ENCODE measurements at regions not wholly inside any gene's neighbourhood (a gene's known extent, or its start where the extent isn't known, plus 50 kb on each side); places are given as distances from the start of the nearest gene placed in this dataset.

DNA sequence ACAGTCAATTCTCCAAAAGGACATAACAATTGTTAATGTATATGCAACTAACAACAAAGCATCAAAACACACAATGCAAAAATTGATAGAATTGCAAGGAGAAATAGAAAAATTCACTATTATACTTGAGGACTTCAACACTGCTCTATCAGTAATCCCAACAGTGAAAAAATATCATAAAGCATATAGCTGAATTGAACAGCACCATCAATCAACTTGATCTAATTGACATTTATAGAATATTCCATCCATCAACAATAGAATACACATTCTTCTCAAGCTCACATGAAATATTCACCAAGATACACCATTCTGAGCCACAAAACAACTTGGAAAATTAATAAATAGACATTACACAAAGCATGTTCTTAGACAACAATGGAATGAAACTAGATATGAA lies 60.1 kb upstream of the ASXL3 start:
- DNase-seq, result no peak

DNA sequence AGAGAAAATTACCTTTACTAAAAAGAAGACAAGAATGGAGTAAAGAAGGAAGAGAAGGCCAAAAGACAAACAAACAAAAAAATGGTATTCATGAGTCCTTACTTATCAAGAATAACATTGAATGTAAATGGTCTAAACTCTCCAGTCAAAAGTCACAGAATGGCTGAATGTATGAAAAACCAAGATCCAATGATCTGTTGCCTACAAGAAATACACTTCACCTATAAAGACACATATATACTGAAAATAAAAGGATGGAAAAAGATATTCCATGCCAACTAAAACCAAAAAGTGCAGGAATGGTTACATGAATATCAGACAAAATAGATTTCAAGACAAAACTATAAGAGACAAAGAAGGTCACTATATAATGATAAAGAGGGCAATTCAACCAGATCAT lies 65.0 kb upstream of the ASXL3 start:
- DNase-seq, result no peak

DNA sequence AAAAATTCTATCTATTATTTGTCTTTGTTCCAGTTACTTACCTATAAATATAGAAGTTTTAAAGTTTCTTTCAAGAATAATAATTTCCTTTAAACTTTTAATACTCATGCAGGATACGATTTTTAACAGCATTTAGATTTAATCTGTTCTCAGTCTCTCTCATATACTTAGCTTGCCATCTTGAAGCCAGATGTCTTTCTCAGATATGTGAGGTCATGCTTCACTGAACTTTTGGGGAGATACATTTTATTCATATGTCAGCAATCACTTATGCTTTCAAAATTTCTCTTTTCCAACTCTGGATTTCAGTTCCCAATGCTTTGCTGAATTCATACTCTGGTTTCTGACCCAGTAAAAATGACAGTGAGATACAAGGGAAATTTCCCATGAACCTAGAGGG lies 66.5 kb upstream of the CCDC178 start:
- DNase-seq, result no peak

DNA sequence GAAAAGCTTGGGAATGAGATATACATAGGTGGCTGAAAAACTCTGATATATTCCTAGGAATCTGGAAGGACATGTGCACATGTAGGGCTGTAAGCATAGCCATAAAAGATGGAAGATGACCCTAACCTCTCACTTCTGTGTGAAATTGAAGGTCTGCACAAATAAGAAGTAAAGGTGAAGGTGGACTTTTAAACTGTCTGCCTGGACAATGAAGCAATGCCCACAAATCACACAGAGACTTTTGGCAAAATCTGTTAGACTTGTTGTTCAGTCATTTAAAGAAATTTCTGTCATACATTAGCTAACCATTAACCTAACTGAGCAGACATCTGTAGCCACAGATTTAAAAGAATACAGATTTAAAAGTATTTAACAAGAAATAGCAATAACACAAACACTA lies 65.3 kb upstream of the CCDC178 start:
- no peak for DNase-seq

DNA sequence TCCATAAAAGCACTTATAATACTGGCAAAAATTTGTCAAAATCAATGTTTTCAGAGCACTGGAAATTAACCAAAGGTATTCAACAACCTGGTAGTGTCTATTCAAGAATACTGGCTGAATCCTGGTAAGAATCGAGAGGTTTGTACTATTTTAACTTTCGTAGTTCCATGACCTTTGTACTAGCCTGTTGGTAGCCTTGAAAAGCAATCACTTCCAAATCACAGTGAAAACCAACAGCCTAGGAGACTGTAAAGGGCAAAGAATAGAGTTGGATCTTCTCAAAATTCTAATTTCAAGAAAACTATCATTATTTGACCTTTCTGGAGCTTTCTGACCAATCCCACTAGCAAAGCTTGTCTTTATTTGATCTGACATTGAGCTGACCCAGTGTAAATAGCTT lies 64.8 kb upstream of the CCDC178 start:
- DNase-seq, result no peak

DNA sequence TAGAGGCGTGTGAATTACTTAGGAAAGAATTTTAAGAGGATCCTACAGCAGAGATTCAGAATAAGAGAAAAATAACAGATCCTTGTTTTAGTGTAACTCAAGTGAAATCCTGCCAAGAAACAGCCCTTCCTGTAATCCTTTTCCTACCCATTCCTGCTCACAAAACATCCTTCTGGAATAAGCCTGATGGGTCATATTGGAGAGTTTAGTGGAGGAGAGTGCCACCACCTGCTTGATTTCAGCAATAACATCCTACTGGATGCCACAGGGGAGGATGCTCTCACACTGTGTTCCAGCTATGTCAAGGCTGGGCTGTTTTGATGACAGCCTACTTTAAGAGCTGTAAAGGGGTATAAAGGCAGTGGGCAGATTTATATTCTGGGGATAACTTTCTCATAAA lies 54.8 kb upstream of the CCDC178 start:
- peak; percentile 70 to 78 for DNase-seq
